GM21381 (cell line): ENCODE measurements at regions not wholly inside any gene's neighbourhood (a gene's known extent, or its start where the extent isn't known, plus 50 kb on each side); places are given as distances from the start of the nearest gene placed in this dataset.
"Not testable (repeated sequence)": the region's sequence is repeated elsewhere in the genome, so short reads cannot be mapped to it uniquely, and the experiment has no call there.

Experiments used
- ATAC-seq: cut with Tn5 transposase; IDR thresholded peaks from one replicate; pipeline ENCODE4 v1.9.1; 2021; ENCODE audit warnings: mild to moderate bottlenecking, moderate library complexity; ENCODE audit not compliant: unreplicated experiment

- no peak for ATAC-seq
Measured at GRCh38 chr14:85325134-85326017, 204.6 kb upstream of the FLRT2 start.

GRCh38 chr14:85332401-85332800, 197.5 kb upstream of the FLRT2 start:
- ATAC-seq, result no peak

GRCh38 chr14:85333313-85333712, 196.6 kb upstream of the FLRT2 start:
- ATAC-seq, result no peak

GRCh38 chr14:85333841-85334240, 196.1 kb upstream of the FLRT2 start:
- ATAC-seq, result no peak

- no peak for ATAC-seq
Measured at GRCh38 chr14:85334316-85334715, 195.6 kb upstream of the FLRT2 start.

- no peak for ATAC-seq
Measured at GRCh38 chr14:85336257-85336656, 193.7 kb upstream of the FLRT2 start.

- ATAC-seq, result no peak
Measured at GRCh38 chr14:85336817-85337216, 193.1 kb upstream of the FLRT2 start.

GRCh38 chr14:85338895-85339294, 191.0 kb upstream of the FLRT2 start:
- no peak for ATAC-seq

GRCh38 chr14:85342858-85343607, 186.9 kb upstream of the FLRT2 start:
- ATAC-seq, result no peak

- no peak for ATAC-seq
Measured at GRCh38 chr14:85344171-85344570, 185.8 kb upstream of the FLRT2 start.

GRCh38 chr14:85344847-85345570, 184.9 kb upstream of the FLRT2 start:
- no peak for ATAC-seq

GRCh38 chr14:85350667-85351066, 179.3 kb upstream of the FLRT2 start:
- ATAC-seq, result no peak

- not testable (repeated sequence) for ATAC-seq
Measured at GRCh38 chr14:85352588-85352987, 177.4 kb upstream of the FLRT2 start.

- no peak for ATAC-seq
Measured at GRCh38 chr14:85357120-85357519, 172.8 kb upstream of the FLRT2 start.

GRCh38 chr14:85358136-85358785, 171.7 kb upstream of the FLRT2 start:
- ATAC-seq, result no peak

GRCh38 chr14:85359505-85359904, 170.4 kb upstream of the FLRT2 start:
- no peak for ATAC-seq

GRCh38 chr14:85363358-85363757, 166.6 kb upstream of the FLRT2 start:
- no peak for ATAC-seq

GRCh38 chr14:85366226-85366625, 163.7 kb upstream of the FLRT2 start:
- ATAC-seq, result no peak

GRCh38 chr14:85380881-85381280, 149.1 kb upstream of the FLRT2 start:
- ATAC-seq, result no peak

GRCh38 chr14:85382341-85382740, 147.6 kb upstream of the FLRT2 start:
- no peak for ATAC-seq

GRCh38 chr14:85387181-85387580, 142.8 kb upstream of the FLRT2 start:
- no peak for ATAC-seq
